K562 (cell line): ENCODE measurements at regions not wholly inside any gene's neighbourhood (a gene's known extent, or its start where the extent isn't known, plus 50 kb on each side); places are given as distances from the start of the nearest gene placed in this dataset.

Experiments used
- ATAC-seq: fragments of 200-7000 bp; cut with Tn5 transposase; 3 replicates; pipeline ENCODE4 v1.9.1; 2020; ENCODE audit warnings: moderate library complexity
- BruUV-seq: library from RNA; stranded (reverse); fragments of 400-500 nt; replicated peaks from 2 replicates; lab custom pipeline; 2021; lab: Mats Ljungman, UMichigan
- CTCF ChIA-PET: fragments of 300-600 bp; formaldehyde crosslinking; extraction: SDS; loops from one replicate; lab custom pipeline; 2021; ENCODE audit warnings: low intra/inter-chr PET ratio; lab: Yijun Ruan, JAX
- POLR2A ChIA-PET: fragments of 300-600, 350-650 bp; sonication (Branson Sonifier 250); formaldehyde crosslinking; extraction: SDS; loops from one replicate; lab custom pipeline; 2021; ENCODE audit warnings: antibody characterized with exemption, inconsistent platforms; lab: Yijun Ruan, JAX
- DNase-seq, 4 experiments: peaks; one replicate each; pipeline versions ENCODE4 v3.0.0 to v3.0.0-alpha.2; 2011 to 2018; ENCODE audit warnings: low spot score in 3 of 4, mixed read lengths in 3 of 4; ENCODE audit errors: extremely low read depth in 1 of 4
- FAIRE-seq: peaks from 2 replicates; lab custom pipeline; 2011; peaks lifted over from hg19 to GRCh38; lab: Jason Lieb, UNC
- H2AFZ ChIP-seq: 2 replicates; pipeline ENCODE4 v1.6.0; 2011; ENCODE audit warnings: low read depth, low read length, control low read depth, inconsistent platforms
- H3K27ac ChIP-seq: fragments of 200-600 bp; 3 replicates; pipeline ENCODE4 v1.8.0; 2011; ENCODE audit warnings: low read depth, mild to moderate bottlenecking, control low read depth, inconsistent platforms, low read length, moderate library complexity, mixed read lengths; ENCODE audit errors: extremely low read depth
- H3K27me3 ChIP-seq, 2 experiments: fragments of 300-600 bp in 1 of 2; 2 replicates in 1 of 2; 3 replicates in 1 of 2; pipeline versions ENCODE4 v1.6.0 to v1.8.0; 2011; ENCODE audit warnings: inconsistent platforms in 2 of 2, low read length in 2 of 2, mild to moderate bottlenecking in 1 of 2, mixed read lengths in 1 of 2, moderate library complexity in 1 of 2; ENCODE audit not compliant: control insufficient read depth in 2 of 2, insufficient read depth in 2 of 2
- H3K36me3 ChIP-seq: fragments of 300-600 bp; 3 replicates; pipeline ENCODE4 v1.8.0; 2011; ENCODE audit warnings: mild to moderate bottlenecking, low read length, inconsistent platforms; ENCODE audit not compliant: control insufficient read depth, insufficient read depth
- H3K4me1 ChIP-seq, 2 experiments: fragments of 200-600 bp in 1 of 2; replicated peaks in 1 of 2; 2 replicates in 1 of 2; 3 replicates in 1 of 2; pipeline versions ENCODE4 v1.5.1 to v1.8.0; 2011; ENCODE audit warnings: inconsistent platforms in 2 of 2, low read length in 2 of 2, mild to moderate bottlenecking in 1 of 2, mixed read lengths in 1 of 2, moderate library complexity in 1 of 2; ENCODE audit not compliant: control insufficient read depth in 2 of 2, insufficient read depth in 2 of 2
- H3K4me2 ChIP-seq: 2 replicates; pipeline ENCODE4 v1.6.1; 2011; ENCODE audit warnings: low read length, control low read depth, inconsistent platforms, mixed read lengths; ENCODE audit not compliant: insufficient read depth
- H3K4me3 ChIP-seq: fragments of 200-600 bp; sonication (generic), shearing (Covaris generic); 2 replicates; pipeline ENCODE4 v1.5.1; 2016; ENCODE audit warnings: control low read depth, inconsistent platforms
- H3K79me2 ChIP-seq: fragments of 200-600 bp; 3 replicates; pipeline ENCODE4 v1.8.0; 2011; ENCODE audit warnings: low read length, inconsistent platforms; ENCODE audit not compliant: control insufficient read depth, insufficient read depth
- H3K9ac ChIP-seq, 2 experiments: 2 replicates each; pipeline versions ENCODE4 v1.6.0 to v1.6.1; 2011; ENCODE audit warnings: low read depth in 2 of 2, low read length in 2 of 2, control low read depth in 1 of 2, inconsistent platforms in 1 of 2, mild to moderate bottlenecking in 1 of 2, mixed read lengths in 1 of 2; ENCODE audit not compliant: insufficient read depth in 1 of 2
- H3K9me1 ChIP-seq: one replicate; pipeline ENCODE4 v1.6.0; 2011; ENCODE audit warnings: inconsistent platforms, mild to moderate bottlenecking, low read length, moderate library complexity; ENCODE audit not compliant: control insufficient read depth, insufficient read depth
- H3K9me3 ChIP-seq: replicated peaks from 2 replicates; pipeline ENCODE4 v1.5.1; 2011; ENCODE audit warnings: low read depth, low read length, inconsistent platforms; ENCODE audit not compliant: control insufficient read depth, insufficient read depth
- H4K20me1 ChIP-seq: replicated peaks from 2 replicates; pipeline ENCODE4 v1.6.1; 2011; ENCODE audit warnings: low read length, inconsistent platforms, mixed read lengths; ENCODE audit not compliant: control insufficient read depth, insufficient read depth
- CBFA2T3 ChIP-seq: fragments of 450-650 bp; IDR thresholded peaks from 2 replicates; pipeline ENCODE4 v1.6.1; 2017
- CBFB ChIP-seq: sonication (generic); formaldehyde crosslinking; IDR thresholded peaks from 2 replicates; pipeline ENCODE4 v1.4.0; 2020; ENCODE audit warnings: mild to moderate bottlenecking, missing genetic modification reagents
- EWSR1 ChIP-seq: fragments of 450-650 bp; IDR thresholded peaks from 2 replicates; pipeline ENCODE4 v1.6.1; 2018; ENCODE audit warnings: borderline replicate concordance, mild to moderate bottlenecking, low read depth, moderate library complexity; ENCODE audit not compliant: partially characterized antibody
- SETDB1 ChIP-seq: IDR thresholded peaks from one replicate; pipeline ENCODE4 v1.6.1; 2012; ENCODE audit warnings: low read length, control low read depth, inconsistent platforms
- SUPT5H ChIP-seq: fragments of 450-650 bp; IDR thresholded peaks from 2 replicates; pipeline ENCODE4 v1.6.1; 2016
- XRCC4 ChIP-seq: IDR thresholded peaks from one replicate; pipeline ENCODE4 v1.6.1; 2011; ENCODE audit not compliant: insufficient read depth, insufficient read length; ENCODE audit errors: extremely low read depth
- ZNF282 ChIP-seq: sonication (generic); formaldehyde crosslinking; IDR thresholded peaks from 2 replicates; pipeline ENCODE4 v1.8.1; 2023; ENCODE audit warnings: missing genetic modification reagents
- ZNF436 ChIP-seq: fragments of 250-450, 450-650 bp; sonication (Bioruptor Pico); formaldehyde crosslinking; IDR thresholded peaks from 2 replicates; pipeline ENCODE4 v1.7.0; 2020; ENCODE audit warnings: mild to moderate bottlenecking
- ZNF583 ChIP-seq: fragments of 250-450 bp; sonication (Bioruptor Pico); IDR thresholded peaks from 2 replicates; pipeline ENCODE4 v1.4.0; 2020
- ZNF76 ChIP-seq: fragments of 250-450 bp; sonication (Bioruptor Pico); IDR thresholded peaks from 2 replicates; pipeline ENCODE4 v1.4.0; 2020; ENCODE audit warnings: mild to moderate bottlenecking, moderate library complexity, borderline replicate concordance
- WGBS: fragments of 100-300 bp; shearing (Covaris generic); methylation state at CpG from one replicate; pipeline ENCODE4 v1.1.6; 2016; ENCODE audit warnings: low coverage, mixed read lengths; ENCODE audit not compliant: insufficient coverage; ENCODE audit errors: missing lambda C conversion rate; 5-methylcytosine and 5-hydroxymethylcytosine counted together
- in situ Hi-C: fragments of 300-500 bp; cut with MboI; formaldehyde crosslinking; loops from 4 replicates; pipeline ENCODE4 v1.15.0; 2018; ENCODE audit warnings: inconsistent platforms, mixed read lengths
- intact Hi-C: fragments of 100-400 bp; cut with micrococcal nuclease; formaldehyde crosslinking; loops from 2 replicates; pipeline ENCODE4 v1.14.2; 2022

GRCh38 chr1:17933501-17933900 is 174.1 kb upstream of the IGSF21 start:
- ATAC-seq, result no peak
- POLR2A ChIA-PET, result no interaction called here
- no peaks in the 10 kb centered on the region for H3K79me2 ChIP-seq
- no peaks in the 10 kb centered on the region for H3K9me1 ChIP-seq
- CTCF ChIA-PET, result no interaction called here
- no peak for TF ChIP-seq ZNF76 (CRISPR knock-in tag)
- TF ChIP-seq ZNF583 (CRISPR knock-in tag), result no peak
- TF ChIP-seq EWSR1, result no peak
- TF ChIP-seq, all 486 proteins: peak for 0
- in situ Hi-C loops, result loop anchor here (10.0 kb wide), 1 partner anchor 641 kb away; no protein-coding TSS in a partner anchor
- H3K4me2 ChIP-seq, result no peak overlapping the region
- WGBS, result 3% methylated on average over 7 of the region's 7 CpGs
- no peaks in the 10 kb centered on the region for H3K4me1 ChIP-seq
- no peak overlapping the region for H2AFZ ChIP-seq
- H3K9ac ChIP-seq, result no peak overlapping the region
- no peaks in the 10 kb centered on the region for H3K9me3 ChIP-seq
- BruUV-seq, result no TSS peak
- no peak overlapping the region for H3K27ac ChIP-seq
- H4K20me1 ChIP-seq, result no peaks in the 10 kb centered on the region
- peaks cover 0 to 7% of the 10 kb centered on the region in 2 experiments; a peak in 1 of 5 replicates for H3K27me3 ChIP-seq
- H3K4me3 ChIP-seq, result no peak overlapping the region
- DNase-seq, result no peak
- H3K36me3 ChIP-seq, result no peaks in the 10 kb centered on the region
- intact Hi-C loops, result no loop called here
- no peak for FAIRE-seq

- Histone ChIP-seq H4K20me1 (no peaks in the 10 kb centered on the region), H3K79me2 (no peaks in the 10 kb centered on the region), H2AFZ (no peak overlapping the region), H3K9ac (no peak overlapping the region), H3K4me1 (no peaks in the 10 kb centered on the region), H3K27ac (no peak overlapping the region), H3K36me3 (no peaks in the 10 kb centered on the region), H3K9me3 (no peaks in the 10 kb centered on the region), H3K9me1 (no peaks in the 10 kb centered on the region), H3K4me3 (no peak overlapping the region), H3K27me3 (peaks cover 0 to 7% of the 10 kb centered on the region in 2 experiments; a peak in 1 of 5 replicates), H3K4me2 (no peak overlapping the region)
- BruUV-seq, result no TSS peak
- ATAC-seq (no peak), DNase-seq (no peak), FAIRE-seq (no peak)
- in situ Hi-C loops, result loop anchor here (10.0 kb wide), 1 partner anchor 641 kb away; no protein-coding TSS in a partner anchor
- ChIA-PET POLR2A (interaction anchor here (1.2 kb wide), 1 partner anchor 10 kb away, joined by 3 read pairs; no protein-coding TSS in a partner anchor), CTCF (no interaction called here)
- intact Hi-C loops, result no loop called here
- WGBS, result 1% methylated on average over 5 of the region's 5 CpGs
- TF ChIP-seq ZNF436, result no peak
- no peak for TF ChIP-seq ZNF282 (CRISPR knock-in tag)
- TF ChIP-seq SETDB1, result no peak
- no peak for TF ChIP-seq SUPT5H
- TF ChIP-seq CBFA2T3, result no peak
- TF ChIP-seq CBFB (CRISPR knock-in tag), result no peak
- no peak for TF ChIP-seq XRCC4
Observed at GRCh38 chr1:17933971-17934370, 173.6 kb upstream of the IGSF21 start.
